GM12891 (cell line): ENCODE measurements at regions not wholly inside any gene's neighbourhood (a gene's known extent, or its start where the extent isn't known, plus 50 kb on each side); places are given as distances from the start of the nearest gene placed in this dataset.

ENCODE experiments used
- DNase-seq: peaks from one replicate; pipeline ENCODE4 v3.0.0; 2011; ENCODE audit warnings: low spot score; ENCODE audit not compliant: insufficient read length
- FAIRE-seq: peaks from 2 replicates; lab custom pipeline; 2011; peaks lifted over from hg19 to GRCh38; lab: Jason Lieb, UNC
- PAX5 ChIP-seq: IDR thresholded peaks from 2 replicates; pipeline ENCODE4 v1.6.1; 2011; ENCODE audit warnings: low read length, moderate library complexity, mild to moderate bottlenecking; ENCODE audit not compliant: insufficient read depth, severe bottlenecking
- POLR2A ChIP-seq: IDR thresholded peaks from 2 replicates; pipeline ENCODE4 v1.6.1; 2011; ENCODE audit warnings: low read depth, low read length, control low read depth
- POLR2AphosphoS5 ChIP-seq: IDR thresholded peaks from 2 replicates; pipeline ENCODE4 v1.6.1; 2011; ENCODE audit warnings: low read depth, low read length, control low read depth
- POU2F2 ChIP-seq: IDR thresholded peaks from 2 replicates; pipeline ENCODE4 v1.6.1; 2011; ENCODE audit warnings: low read depth, mild to moderate bottlenecking, control low read depth, low read length, moderate library complexity
- SPI1 ChIP-seq: IDR thresholded peaks from 2 replicates; pipeline ENCODE4 v1.6.1; 2011; ENCODE audit warnings: low read depth, low read length, control low read depth
- TAF1 ChIP-seq: IDR thresholded peaks from 2 replicates; pipeline ENCODE4 v1.6.1; 2011; ENCODE audit warnings: low read depth, low read length, control low read depth

DNA sequence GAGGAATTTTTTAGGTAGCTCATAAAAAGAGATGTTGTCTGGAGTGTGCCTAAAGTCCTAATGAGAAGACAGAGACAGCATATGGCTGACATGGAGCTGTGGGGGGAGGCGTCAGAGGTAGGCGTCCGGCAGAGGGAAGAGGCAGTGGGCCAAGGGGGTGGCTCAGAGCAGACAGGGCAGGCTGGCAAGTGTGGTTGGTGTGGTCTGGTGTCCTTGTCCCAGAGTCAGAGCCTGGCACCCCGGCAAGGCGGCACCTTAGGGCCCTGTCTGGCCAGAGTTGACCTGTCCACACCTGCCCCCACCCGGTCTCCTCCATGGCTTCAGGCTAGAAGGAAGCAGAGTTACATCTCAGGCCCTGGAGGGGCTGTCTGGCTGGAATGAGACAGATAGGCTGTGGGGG is 220.3 kb upstream of the ZNF32 start:
- DNase-seq (no peak), FAIRE-seq (no peak)
- no peak for TF ChIP-seq POLR2AphosphoS5
- TF ChIP-seq SPI1, result no peak
- no peak for TF ChIP-seq POU2F2
- TF ChIP-seq TAF1, result no peak
- TF ChIP-seq POLR2A, result no peak
- no peak for TF ChIP-seq PAX5

- TF ChIP-seq TAF1 (no peak), POU2F2 (no peak), SPI1 (no peak), POLR2AphosphoS5 (no peak), PAX5 (no peak)
- FAIRE-seq (no peak), DNase-seq (no peak)
Measured at GRCh38 chr10:43867667-43868565, 219.2 kb upstream of the ZNF32 start.

GRCh38 chr10:43867113-43867512 is 218.4 kb upstream of the ZNF32 start:
- TF ChIP-seq PAX5 (no peak), POLR2AphosphoS5 (no peak), POLR2A (no peak), TAF1 (no peak), POU2F2 (no peak), SPI1 (no peak)

DNA sequence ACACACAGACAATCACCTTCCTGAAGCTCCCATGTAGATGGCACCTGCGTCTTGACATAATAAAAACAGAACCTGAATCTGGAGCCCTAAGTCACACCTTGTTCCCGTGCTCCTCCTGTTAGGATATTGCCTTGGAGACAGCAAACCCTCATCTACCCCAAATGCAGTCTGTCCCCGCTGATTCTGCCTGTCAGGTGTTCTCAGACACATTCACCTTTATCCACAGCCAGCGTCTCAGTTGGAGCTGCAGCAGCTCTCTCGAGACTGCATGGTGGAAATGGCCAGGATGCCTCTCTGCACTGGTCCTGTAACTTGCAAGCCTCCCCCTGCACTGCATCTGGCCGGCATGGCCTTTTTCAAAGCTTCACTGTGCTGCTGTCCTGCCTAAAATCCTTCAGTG is 218.0 kb upstream of the ZNF32 start:
- TF ChIP-seq POLR2A, result no peak
- TF ChIP-seq SPI1, result no peak
- no peak for TF ChIP-seq POU2F2
- no peak for TF ChIP-seq TAF1
- no peak for TF ChIP-seq PAX5
- no peak for TF ChIP-seq POLR2AphosphoS5
- FAIRE-seq (no peak), DNase-seq (no peak)

More at GRCh38 chr10:43867113-43867512, 218.4 kb upstream of the ZNF32 start:
- DNase-seq (no peak), FAIRE-seq (no peak)

- TF ChIP-seq TAF1 (no peak), PAX5 (no peak), POLR2AphosphoS5 (no peak)
- DNase-seq, result no peak
- FAIRE-seq, result no peak
Measured at GRCh38 chr10:43865265-43866135, 216.8 kb upstream of the ZNF32 start.

- no peak for DNase-seq
- FAIRE-seq, result no peak
Measured at GRCh38 chr10:43864656-43865055, 216.0 kb upstream of the ZNF32 start.

GRCh38 chr10:43863859-43864591 is 215.3 kb upstream of the ZNF32 start:
- DNase-seq (no peak), FAIRE-seq (no peak)
- TF ChIP-seq SPI1, result no peak
- no peak for TF ChIP-seq TAF1
- no peak for TF ChIP-seq POU2F2
- no peak for TF ChIP-seq POLR2AphosphoS5
- TF ChIP-seq POLR2A, result no peak
- no peak for TF ChIP-seq PAX5

More at GRCh38 chr10:43864656-43865055, 216.0 kb upstream of the ZNF32 start:
- TF ChIP-seq POLR2A, result no peak
- TF ChIP-seq SPI1, result no peak
- no peak for TF ChIP-seq POU2F2
- no peak for TF ChIP-seq TAF1
- TF ChIP-seq POLR2AphosphoS5, result no peak
- TF ChIP-seq PAX5, result no peak

GRCh38 chr10:43863270-43863669 is 214.6 kb upstream of the ZNF32 start:
- TF ChIP-seq TAF1, result no peak
- no peak for DNase-seq
- no peak for FAIRE-seq

- DNase-seq, result no peak
- TF ChIP-seq TAF1, result no peak
- no peak for TF ChIP-seq POLR2A
- no peak for TF ChIP-seq POU2F2
- no peak for FAIRE-seq
Measured at GRCh38 chr10:43862756-43863155, 214.1 kb upstream of the ZNF32 start.
